GM19324 (cell line): ENCODE measurements at regions not wholly inside any gene's neighbourhood (a gene's known extent, or its start where the extent isn't known, plus 50 kb on each side); places are given as distances from the start of the nearest gene placed in this dataset.

Experiments used
- ATAC-seq: cut with Tn5 transposase; IDR thresholded peaks from one replicate; pipeline ENCODE4 v1.9.1; 2021; ENCODE audit warnings: mild to moderate bottlenecking, moderate library complexity; ENCODE audit not compliant: unreplicated experiment, low FRiP score

DNA sequence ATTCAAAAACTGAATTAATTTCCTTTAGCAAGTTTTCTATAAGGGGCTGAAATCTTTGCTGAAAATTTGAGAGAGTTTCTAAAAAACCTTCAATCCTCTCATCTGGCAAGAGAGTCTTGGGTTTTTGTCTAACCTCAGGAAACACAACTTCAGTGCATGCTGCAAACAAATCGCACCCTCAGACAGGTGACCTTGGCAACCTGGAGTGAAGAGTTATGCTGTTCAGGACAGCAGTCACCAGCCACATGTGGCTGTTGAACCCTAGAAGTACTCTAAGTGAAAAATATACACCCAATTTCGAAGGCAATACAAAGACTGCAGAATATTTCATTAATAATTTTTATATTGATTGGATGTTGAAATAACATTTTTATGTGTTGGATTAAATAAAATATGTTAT is 184.8 kb downstream of the RPS29 start:
- ATAC-seq: no peak

DNA sequence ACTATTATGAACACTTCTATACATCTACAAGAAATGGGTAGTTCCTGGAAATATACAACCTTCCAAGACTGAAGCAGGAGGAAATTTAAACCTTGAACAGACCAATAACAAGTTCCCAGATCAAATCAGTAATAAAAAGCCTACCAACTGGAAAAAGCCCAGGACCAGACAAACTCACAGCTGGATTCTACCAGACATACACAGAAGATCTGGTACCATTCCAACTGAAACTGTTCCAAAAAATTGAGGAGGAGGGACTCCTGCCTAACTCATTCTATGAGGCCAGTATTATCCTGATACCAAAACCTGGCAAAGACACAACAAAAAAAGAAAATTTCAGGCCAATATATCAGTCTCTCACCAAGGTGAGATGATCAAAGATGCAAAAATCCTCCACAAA is 189.4 kb downstream of the RPS29 start:
- ATAC-seq: no peak

DNA sequence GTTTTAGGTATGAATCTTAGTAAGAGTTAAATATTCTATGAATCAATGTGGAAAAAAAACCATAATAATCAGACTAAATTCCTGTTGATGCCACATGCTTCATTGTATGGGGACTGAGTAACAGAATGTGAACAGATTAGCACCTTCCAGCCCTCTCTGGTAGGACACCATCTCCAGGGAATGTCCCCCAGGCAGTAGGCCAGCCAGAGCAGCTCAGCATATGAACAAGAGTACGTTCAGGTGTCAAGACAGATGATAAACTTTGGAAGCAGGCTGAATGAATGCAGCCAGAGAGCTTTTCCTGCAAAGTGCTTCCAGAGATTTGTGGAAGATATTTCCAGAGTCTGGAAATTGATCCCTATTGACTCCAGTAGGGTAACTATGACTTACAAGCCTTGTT is 204.4 kb downstream of the RPS29 start:
- no peak for ATAC-seq

DNA sequence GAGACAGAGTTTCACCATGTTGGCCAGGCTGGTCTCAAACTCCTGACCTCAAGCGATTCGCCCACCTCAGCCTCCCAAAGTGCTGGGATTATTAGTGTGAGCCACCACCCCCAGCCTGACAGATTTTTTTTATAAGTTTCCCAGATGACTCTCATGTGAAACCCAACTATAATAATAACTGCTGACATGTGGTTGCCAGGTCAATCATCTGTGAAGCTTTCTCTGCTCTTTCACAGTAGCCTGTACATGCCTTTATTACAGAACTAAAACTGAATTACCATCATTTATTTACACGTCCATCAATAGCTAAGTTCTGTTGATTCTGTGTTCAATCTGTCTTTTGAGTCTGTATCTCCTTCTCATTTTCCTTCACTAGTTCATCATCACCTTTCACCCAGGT is 218.5 kb downstream of the RPS29 start:
- ATAC-seq: no peak

DNA sequence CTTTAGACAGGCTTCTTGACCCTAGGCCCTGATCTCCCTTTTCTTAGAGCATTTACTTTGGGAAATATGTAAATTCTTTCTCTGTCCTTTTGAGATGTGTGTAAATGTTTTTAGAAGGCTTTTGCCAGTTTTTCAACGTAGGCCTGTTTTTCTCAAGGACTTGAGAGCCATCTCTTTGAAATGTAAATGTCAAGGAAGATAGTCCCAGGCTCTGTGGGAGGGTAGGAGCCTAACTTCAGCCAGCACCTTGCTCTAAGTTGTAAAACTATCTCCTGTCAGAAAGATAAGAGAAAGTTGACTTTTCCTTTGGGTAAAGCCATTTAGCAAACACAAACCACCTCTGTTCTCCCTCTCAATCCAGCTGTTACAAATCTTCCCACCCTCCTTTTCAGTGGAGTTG is 219.8 kb downstream of the RPS29 start:
- ATAC-seq: no peak

DNA sequence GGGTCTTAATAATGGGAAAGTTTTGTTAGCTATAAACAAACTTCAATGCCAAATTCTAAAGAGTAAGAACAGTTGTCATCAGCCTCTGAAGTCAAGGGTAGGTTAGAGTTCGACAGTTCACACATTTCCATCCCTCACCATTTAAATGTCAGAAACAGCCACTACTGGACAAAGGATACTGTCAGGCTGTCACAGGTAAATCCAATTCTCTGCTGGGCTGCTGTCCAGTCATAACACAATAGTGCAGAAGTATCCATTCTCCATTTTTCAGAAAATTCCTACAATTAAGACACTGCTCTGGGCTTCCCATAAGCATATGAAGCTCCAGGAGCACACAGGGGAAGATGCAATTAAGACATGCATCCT is 221.4 kb downstream of the RPS29 start:
- ATAC-seq: no peak

DNA sequence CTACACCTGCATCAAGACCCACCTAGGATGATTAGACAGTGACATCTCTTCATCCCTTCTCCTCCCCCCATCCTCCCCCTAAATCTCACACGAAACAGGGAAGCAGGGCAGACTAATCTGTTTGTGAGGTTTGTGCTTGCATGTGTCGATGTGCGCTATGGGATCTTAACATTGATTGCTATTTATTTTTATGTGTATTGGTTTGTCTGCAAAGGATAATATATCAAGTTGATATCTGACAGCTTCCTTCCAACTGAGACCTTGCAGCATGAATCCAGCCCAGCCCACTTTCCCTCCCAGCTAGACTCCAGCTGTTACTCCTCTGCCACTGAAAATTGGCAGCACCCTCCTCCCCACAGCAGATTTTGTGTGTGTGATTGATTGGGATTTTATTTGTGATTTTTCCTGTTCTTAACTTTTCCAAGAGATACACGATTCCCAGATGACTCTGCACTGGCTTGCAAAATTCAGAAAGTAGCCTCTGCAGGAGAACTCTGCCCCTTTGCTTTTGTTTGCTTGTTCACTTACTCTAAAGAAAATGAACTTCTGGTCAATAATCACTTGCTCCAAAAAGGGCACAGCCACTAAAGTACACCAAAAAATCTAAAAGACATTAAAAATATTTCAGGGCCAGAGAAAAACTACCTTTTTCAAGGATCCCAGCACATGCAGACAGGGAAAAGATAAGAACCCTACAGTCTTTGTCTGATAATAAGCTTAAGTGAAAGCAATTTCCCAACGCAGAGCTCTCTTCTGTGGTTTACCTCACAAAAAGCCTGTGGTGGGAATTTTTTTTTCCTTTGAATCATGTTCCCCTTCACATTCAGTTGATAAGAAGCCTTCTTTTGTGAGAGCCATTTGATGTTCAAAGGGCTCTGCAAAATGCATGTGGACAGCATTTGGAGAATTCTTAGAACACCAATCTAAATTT is 222.1 kb downstream of the RPS29 start:
- ATAC-seq: no peak

DNA sequence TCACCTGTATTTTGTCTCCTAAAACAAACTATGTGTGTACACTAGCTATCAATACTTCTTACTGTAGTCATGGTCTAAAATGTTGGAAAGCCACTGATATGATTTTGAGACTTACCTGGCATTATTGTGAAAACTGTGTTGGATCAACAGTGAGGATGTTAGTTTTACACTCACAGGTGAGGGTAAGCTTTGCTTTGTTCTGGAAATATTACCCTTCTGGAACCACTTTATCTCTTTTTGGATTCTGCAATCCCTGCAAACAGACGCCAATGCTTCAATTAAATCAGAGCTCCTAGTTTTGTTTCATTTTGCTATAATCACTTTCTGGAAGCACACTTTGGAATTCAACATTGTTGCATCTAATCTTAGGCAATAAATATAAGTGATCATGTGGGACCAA is 223.3 kb downstream of the RPS29 start:
- no peak for ATAC-seq

DNA sequence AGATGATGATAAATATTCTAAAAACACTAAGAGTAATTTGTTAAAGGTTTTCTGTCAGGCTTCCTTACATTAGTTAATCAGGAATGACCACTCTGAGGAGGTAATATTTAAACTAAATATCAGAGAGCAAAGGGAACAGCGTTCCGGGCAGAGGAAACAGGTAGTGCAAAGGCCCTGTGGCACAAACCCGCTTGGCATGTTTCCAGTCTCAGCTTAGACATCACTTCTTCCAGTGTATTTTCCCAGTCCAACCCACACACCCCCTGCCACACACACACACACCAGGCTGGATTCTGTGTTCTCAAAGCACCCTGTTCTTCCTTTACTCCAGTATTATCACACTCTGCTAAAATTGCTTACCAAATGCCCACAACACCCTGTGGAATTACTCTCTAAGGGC is 247.1 kb downstream of the RPS29 start:
- ATAC-seq: no peak

DNA sequence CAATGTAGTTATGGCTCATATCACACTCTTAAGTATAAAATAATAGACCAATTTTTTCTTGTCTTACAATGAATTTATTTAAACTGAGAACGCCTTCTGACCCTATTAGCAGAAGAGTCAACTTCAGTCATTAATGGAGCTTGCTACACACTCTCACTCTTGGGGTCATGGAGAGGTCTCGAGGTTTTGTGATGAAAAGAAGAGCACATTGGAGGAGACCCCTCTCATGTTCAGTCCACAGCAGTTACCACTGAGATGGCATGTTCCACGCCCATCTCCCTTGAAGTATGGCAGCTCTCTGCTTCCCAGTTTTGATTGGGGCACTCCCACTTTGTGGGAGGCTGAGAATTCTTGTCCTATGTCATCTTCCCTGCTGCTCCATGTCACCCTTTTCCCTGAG is 266.4 kb downstream of the RPS29 start:
- ATAC-seq: no peak

DNA sequence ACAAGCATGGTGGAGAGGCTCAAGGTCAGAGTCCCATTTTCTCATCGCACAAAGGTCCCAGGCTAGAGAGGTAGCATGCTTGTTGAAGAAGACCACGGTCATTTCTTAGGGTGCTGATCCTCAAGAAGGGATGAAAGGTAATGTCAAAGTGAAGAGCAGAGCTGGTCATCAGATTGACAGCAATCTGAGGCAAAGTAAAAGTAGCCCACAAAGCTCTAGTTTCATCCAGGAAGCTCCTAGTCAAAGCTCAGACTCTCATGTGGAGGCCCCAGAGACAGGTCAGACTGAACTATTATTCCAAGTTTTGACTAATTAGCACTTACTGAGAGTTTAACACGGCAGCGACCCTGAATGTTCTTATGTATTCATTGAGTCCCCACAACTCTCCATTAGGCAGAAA is 270.6 kb downstream of the RPS29 start:
- ATAC-seq: no peak

DNA sequence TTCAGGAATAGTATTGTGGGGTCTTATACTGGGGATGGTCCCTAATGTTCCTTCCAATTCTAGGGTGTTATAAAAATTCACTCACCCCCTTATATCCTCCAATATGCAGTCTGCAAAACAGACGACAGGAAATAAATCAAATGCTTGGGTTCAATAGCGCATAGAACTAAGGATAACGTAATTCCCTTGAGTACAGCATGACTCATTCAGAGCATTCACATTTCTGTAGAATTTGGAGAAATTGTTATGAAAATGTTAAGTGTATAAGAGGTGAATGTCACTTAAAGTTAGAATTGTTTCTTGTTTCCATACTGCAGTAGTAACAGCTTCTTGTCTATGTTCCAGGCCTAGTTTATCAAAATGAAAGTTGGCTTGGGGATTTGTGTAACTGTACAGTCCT is 271.4 kb downstream of the RPS29 start:
- no peak for ATAC-seq

DNA sequence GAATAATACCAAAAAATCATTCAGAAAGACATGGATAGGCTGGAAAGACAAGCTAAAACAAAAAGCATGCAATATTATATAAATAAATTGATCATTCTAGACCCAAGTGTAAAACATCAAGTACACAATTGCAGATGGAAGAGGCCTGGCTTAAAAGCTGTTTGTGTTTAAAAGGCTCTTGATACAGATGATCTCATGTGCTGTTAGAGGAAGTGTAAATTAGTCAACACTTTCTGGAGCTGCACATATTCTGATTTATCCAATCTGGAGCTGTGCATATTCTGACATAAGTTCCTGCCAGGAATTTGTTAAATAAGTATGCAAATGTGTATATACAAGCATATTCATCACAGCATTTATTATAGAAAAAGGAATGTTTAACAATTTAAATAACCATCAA is 273.1 kb downstream of the RPS29 start:
- ATAC-seq: no peak

DNA sequence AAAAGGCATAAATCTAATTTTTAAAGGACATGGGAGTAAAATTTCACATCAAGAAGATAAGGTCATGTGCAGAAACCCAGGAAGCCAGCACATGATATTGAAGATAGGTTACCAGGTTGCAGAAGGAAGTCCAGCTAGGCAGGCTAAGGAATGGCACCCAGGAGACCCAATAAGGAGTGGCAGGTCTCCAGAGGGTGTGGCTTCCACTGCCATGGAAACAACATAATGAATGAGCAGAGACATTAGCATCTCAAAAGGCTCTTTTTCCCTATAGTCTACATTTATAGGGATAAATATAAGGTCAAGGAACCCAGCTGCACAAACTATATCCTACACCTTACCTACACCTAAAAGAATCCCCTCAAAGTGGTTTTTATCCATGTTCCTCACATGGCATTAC is 275.9 kb downstream of the RPS29 start:
- ATAC-seq: no peak

DNA sequence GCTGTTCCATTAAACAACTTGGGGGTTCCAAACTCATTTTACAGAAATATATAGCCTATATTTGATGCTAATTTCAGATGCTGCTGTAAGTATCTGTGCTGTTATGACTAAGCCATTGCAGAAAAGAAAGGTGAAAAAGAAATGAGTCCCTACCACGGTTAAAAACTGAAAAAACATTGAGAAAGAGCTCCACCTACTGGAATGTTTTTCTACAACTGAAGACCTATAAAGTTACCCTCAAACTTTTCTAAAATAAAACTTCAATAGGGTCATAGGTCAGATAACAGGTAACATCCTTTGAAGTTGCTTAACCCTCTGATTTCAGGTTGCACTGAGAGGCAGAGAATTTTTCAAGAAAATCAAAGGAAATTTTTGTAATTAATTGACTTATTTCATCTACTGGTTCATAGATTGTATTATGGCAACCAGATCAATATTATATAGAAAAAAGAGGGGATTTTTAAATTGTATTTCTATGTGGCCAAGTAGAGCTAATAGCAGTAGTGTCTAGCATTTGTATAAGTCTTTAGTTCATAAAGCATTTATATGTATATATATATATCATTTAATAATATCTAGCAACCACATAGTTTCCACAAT is 279.9 kb downstream of the RPS29 start:
- no peak for ATAC-seq

DNA sequence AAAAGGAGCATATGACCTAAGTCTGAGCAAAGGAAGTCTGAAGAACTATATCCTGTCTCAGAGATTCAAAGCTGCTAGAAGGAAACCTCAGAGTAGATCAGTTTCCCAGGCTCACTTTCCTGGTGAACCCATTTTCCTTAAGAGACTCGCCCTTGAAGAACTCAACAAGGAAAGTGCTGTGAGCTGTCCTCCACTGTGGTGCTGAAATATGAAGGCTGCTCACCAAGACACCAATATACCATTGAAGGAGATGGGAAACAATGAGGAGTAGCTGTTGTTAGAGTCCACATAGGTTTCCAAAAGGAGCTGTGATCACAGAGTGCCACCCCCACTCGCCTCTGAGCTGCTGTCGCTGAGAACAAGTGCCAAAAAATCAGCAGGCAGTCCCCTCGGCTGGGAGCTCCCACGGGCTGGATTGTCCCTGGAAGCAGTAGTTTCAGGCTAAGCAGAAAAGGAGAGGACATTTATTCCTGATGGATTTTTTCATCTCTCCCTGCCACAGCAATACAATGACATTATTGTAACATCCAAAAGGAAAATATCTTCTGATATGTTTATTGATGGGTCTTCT is 282.1 kb downstream of the RPS29 start:
- no peak for ATAC-seq

DNA sequence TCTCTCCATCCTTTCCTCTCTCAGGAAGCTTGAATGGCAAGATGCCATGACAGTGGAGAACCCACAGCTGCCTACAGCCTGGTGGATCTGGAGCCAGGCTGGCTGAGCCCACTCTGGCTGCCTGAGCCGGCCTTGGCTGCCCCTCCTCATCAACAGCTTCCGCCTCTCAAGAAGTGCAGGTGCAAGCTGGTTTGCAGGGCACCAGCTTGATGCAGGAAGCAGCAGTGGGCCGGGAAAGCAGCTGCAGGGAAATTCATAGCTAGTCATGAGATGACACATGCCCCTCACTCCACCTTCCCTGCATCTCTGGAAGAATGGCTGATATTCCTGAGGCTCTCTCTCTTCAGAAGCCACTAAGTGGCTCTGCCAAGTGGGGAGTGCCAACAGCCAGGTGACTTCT is 289.1 kb downstream of the RPS29 start:
- ATAC-seq: no peak

DNA sequence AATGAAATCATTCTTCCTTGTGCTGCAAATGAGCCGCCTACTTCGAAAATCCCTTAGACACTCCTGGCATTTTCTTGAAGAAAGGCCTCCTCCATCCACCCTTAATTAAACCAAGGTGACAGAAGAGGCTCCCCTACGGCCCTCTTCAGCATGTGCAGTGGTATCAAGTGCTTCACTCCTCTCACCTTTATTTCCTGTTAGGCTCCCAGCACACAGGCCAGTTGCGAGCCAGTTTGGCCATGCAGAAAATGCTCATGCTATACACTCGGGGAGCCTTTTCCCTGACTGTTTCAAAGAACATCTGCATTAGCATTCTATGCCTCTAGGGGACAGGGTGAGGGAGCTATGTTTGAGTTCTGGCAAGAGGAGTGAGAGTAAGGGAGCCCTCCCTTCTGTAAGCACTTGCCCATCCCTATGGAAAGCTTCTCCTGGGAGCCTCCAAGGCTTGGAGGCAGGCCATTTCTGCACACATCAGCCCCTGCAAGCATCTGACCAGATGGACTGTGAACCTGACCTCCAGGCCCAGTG is 291.5 kb downstream of the RPS29 start:
- no peak for ATAC-seq

DNA sequence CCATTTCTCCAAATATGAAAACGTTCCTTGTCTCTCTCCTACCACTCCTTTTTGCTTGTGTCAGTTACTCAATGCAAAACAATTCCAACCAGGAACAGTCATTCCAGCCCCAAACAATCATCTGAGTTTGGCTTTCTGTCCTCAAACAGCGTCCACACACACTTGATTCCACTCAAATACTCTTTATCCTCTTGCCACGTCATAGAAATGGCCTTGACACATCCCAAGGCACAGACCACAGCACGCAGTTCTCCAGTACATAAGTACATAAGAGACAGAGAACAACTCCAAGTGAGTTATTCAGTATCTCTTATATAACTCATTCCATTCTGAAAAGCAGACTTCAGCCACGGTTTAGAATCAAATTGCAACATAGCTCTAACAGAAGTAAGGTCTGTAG is 299.2 kb downstream of the RPS29 start:
- ATAC-seq: no peak

DNA sequence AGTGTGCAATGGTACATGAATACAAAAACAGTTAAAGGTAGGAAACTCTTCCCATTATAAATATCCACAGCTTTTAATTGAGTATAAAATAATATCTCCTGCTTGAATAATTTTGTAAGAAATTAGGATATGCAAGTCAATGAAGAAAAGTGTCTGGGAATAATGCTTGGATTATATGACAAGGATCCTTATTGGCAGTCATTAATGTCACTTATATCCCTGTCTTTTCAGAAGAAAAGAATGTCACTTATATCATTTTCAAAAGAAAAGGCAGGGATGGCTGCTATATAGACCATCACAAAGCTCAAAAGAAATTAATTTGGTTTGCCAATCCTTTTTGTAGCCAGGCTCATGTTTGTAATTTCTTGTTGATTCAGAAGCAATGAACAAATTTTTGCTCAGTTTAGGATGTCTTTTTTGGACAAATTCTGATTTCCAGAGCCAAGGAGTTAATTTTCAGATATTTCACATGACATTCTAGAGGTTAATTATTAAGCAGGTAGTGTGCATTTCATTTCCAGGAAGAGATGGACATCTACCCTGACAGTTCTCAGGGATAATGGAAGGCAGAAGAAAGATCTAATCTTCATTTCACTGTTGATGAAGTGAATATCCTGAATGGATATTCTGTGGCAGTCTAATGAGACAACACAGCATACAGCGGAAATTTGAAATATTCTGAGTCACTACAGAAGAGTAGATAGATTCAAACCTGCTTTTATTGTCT is 299.8 kb downstream of the RPS29 start:
- ATAC-seq: no peak

DNA sequence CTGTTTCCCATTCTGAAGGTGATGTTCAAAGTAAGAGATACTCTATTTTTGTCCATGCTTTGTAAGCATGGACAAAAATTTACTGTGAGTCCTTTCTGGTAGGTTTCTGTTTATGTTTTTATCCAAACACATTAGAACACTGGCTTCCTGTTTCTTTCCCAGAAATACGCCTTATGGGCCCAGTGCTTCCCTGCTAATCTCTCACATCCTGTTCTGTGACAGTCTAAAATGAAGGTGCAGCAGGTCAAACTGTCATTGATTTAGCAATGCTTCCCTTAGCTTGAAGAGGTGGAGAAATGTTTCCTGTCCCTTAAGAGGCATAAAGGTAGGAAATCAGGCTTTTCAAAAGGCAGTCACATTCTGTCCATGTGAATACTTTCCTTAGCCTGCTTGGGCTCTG is 305.6 kb downstream of the RPS29 start:
- ATAC-seq: no peak
